ENCODE measurements at regions not wholly inside any gene's neighbourhood (a gene's known extent, or its start where the extent isn't known, plus 50 kb on each side); places are given as distances from the start of the nearest gene placed in this dataset.

GRCh38 chr1:222124602-222125001 is 382.7 kb upstream of the DUSP10 start:
- no peak for TF ChIP-seq ZFP3 (CRISPR knock-in tag; IDR thresholded peaks at IDR 0.05)
- no peak for TF ChIP-seq CSDC2 (CRISPR knock-in tag; IDR thresholded peaks at IDR 0.05)
- no peak for TF ChIP-seq ZNF70 (CRISPR knock-in tag; IDR thresholded peaks at IDR 0.05)
- no peak for TF ChIP-seq PPARA (CRISPR knock-in tag; IDR thresholded peaks at IDR 0.05; ENCODE audit: borderline replicate concordance)
- no peak for TF ChIP-seq PATZ1 (CRISPR knock-in tag; IDR thresholded peaks at IDR 0.05; ENCODE audit: borderline replicate concordance)
- no peak for TF ChIP-seq TCF4 (CRISPR knock-in tag; IDR thresholded peaks at IDR 0.05; ENCODE audit: borderline replicate concordance)
- TF ChIP-seq TSHZ2 (CRISPR knock-in tag; IDR thresholded peaks at IDR 0.05) = no peak
- TF ChIP-seq CREB5 (CRISPR knock-in tag; IDR thresholded peaks at IDR 0.05; ENCODE audit: low read depth) = no peak
- TF ChIP-seq ZFP30 (CRISPR knock-in tag; IDR thresholded peaks at IDR 0.05) = no peak
- TF ChIP-seq GLIS3 (CRISPR knock-in tag; IDR thresholded peaks at IDR 0.05) = no peak
- TF ChIP-seq ZNF565 (CRISPR knock-in tag; conservative IDR thresholded peaks at IDR 0.05; ENCODE audit: low read depth) = no peak
- TF ChIP-seq RARB (CRISPR knock-in tag; IDR thresholded peaks at IDR 0.05) = no peak

All from SK-N-SH treated with all-trans-retinoic acid at 6 μM for 48 hours (cell line).